ENCODE measurements at regions not wholly inside any gene's neighbourhood (a gene's known extent, or its start where the extent isn't known, plus 50 kb on each side); places are given as distances from the start of the nearest gene placed in this dataset.
"Not testable (repeated sequence)": the region's sequence is repeated elsewhere in the genome, so short reads cannot be mapped to it uniquely, and the experiment has no call there.

- no peak for DNase-seq (ENCODE audit: low read depth, low spot score)
These were observed 73.3 kb downstream of the OLFM4 start for GRCh38 chr13:53101883-53102282.

- DNase-seq (ENCODE audit: low read depth, low spot score), result no peak
These were observed 75.5 kb downstream of the OLFM4 start for GRCh38 chr13:53104136-53104535.

GRCh38 chr13:53105477-53105876 is 76.9 kb downstream of the OLFM4 start:
- DNase-seq (ENCODE audit: low read depth, low spot score), result no peak

- DNase-seq (ENCODE audit: low read depth, low spot score), result no peak
These were observed 77.3 kb downstream of the OLFM4 start for GRCh38 chr13:53105890-53106289.

- DNase-seq (ENCODE audit: low read depth, low spot score), result no peak
These were observed 81.6 kb downstream of the OLFM4 start for GRCh38 chr13:53110181-53110580.

- no peak for DNase-seq (ENCODE audit: low read depth, low spot score)
These were observed 82.0 kb downstream of the OLFM4 start for GRCh38 chr13:53110614-53111013.

- DNase-seq (ENCODE audit: low read depth, low spot score), result no peak
These were observed 83.9 kb downstream of the OLFM4 start for GRCh38 chr13:53112522-53112921.

GRCh38 chr13:53117048-53117447 is 88.4 kb downstream of the OLFM4 start:
- not testable (repeated sequence) for DNase-seq (ENCODE audit: low read depth, low spot score)

GRCh38 chr13:53121131-53121773 is 92.6 kb downstream of the OLFM4 start:
- no peak for DNase-seq (ENCODE audit: low read depth, low spot score)

- DNase-seq (ENCODE audit: low read depth, low spot score), result no peak
These were observed 93.3 kb downstream of the OLFM4 start for GRCh38 chr13:53121919-53122318.

GRCh38 chr13:53123536-53123935 is 94.9 kb downstream of the OLFM4 start:
- no peak for DNase-seq (ENCODE audit: low read depth, low spot score)

- DNase-seq (ENCODE audit: low read depth, low spot score), result no peak
These were observed 96.0 kb downstream of the OLFM4 start for GRCh38 chr13:53124623-53125022.

GRCh38 chr13:53126841-53127245 is 98.2 kb downstream of the OLFM4 start:
- no peak for DNase-seq (ENCODE audit: low read depth, low spot score)

GRCh38 chr13:53127373-53127772 is 98.8 kb downstream of the OLFM4 start:
- no peak for DNase-seq (ENCODE audit: low read depth, low spot score)

- no peak for DNase-seq (ENCODE audit: low read depth, low spot score)
These were observed 101.3 kb downstream of the OLFM4 start for GRCh38 chr13:53129864-53130393.

- no peak for DNase-seq (ENCODE audit: low read depth, low spot score)
These were observed 102.7 kb downstream of the OLFM4 start for GRCh38 chr13:53131361-53131760.

GRCh38 chr13:53135301-53135700 is 106.7 kb downstream of the OLFM4 start:
- no peak for DNase-seq (ENCODE audit: low read depth, low spot score)

- no peak for DNase-seq (ENCODE audit: low read depth, low spot score)
These were observed 108.1 kb downstream of the OLFM4 start for GRCh38 chr13:53136554-53137215.

- no peak for DNase-seq (ENCODE audit: low read depth, low spot score)
These were observed 109.2 kb downstream of the OLFM4 start for GRCh38 chr13:53137779-53138178.

GRCh38 chr13:53138376-53139036 is 109.9 kb downstream of the OLFM4 start:
- no peak for DNase-seq (ENCODE audit: low read depth, low spot score)

- DNase-seq (ENCODE audit: low read depth, low spot score), result no peak
These were observed 112.7 kb downstream of the OLFM4 start for GRCh38 chr13:53141336-53141735.

- no peak for DNase-seq (ENCODE audit: low read depth, low spot score)
These were observed 113.7 kb downstream of the OLFM4 start for GRCh38 chr13:53142306-53142705.
